Glutamatergic neuron (in vitro differentiated cells): ENCODE measurements at regions not wholly inside any gene's neighbourhood (a gene's known extent, or its start where the extent isn't known, plus 50 kb on each side); places are given as distances from the start of the nearest gene placed in this dataset.

Experiments
- DNase-seq: peaks from one replicate; pipeline ENCODE4 v3.0.0; 2022
- H3K27ac Mint-ChIP-seq: one replicate; pipeline ENCODE4 v1.8.0; 2020; ENCODE audit warnings: mild to moderate bottlenecking, mixed read lengths, inconsistent platforms; ENCODE audit not compliant: unreplicated experiment
- H3K27me3 Mint-ChIP-seq: one replicate; pipeline ENCODE4 v1.8.0; 2020; ENCODE audit warnings: mild to moderate bottlenecking, moderate library complexity, mixed read lengths, inconsistent platforms; ENCODE audit not compliant: unreplicated experiment
- H3K36me3 Mint-ChIP-seq: one replicate; pipeline ENCODE4 v1.8.0; 2020; ENCODE audit warnings: mild to moderate bottlenecking, mixed read lengths, inconsistent platforms; ENCODE audit not compliant: unreplicated experiment
- H3K4me1 Mint-ChIP-seq: one replicate; pipeline ENCODE4 v1.8.0; 2020; ENCODE audit warnings: mild to moderate bottlenecking, low read depth, mixed read lengths, inconsistent platforms; ENCODE audit not compliant: unreplicated experiment
- H3K4me3 Mint-ChIP-seq: one replicate; pipeline ENCODE4 v1.8.0; 2020; ENCODE audit warnings: mild to moderate bottlenecking, mixed read lengths, inconsistent platforms; ENCODE audit not compliant: unreplicated experiment
- H3K9me3 Mint-ChIP-seq: one replicate; pipeline ENCODE4 v1.8.0; 2020; ENCODE audit warnings: mild to moderate bottlenecking, moderate library complexity, mixed read lengths, inconsistent platforms; ENCODE audit not compliant: unreplicated experiment
- TF ChIP-seq, protein P1 (sequence below): fragments of 200-600 bp; sonication (generic); IDR thresholded peaks from one replicate; pipeline ENCODE4 v1.5.0; 2021; ENCODE audit not compliant: partially characterized antibody, unreplicated experiment

DNA sequence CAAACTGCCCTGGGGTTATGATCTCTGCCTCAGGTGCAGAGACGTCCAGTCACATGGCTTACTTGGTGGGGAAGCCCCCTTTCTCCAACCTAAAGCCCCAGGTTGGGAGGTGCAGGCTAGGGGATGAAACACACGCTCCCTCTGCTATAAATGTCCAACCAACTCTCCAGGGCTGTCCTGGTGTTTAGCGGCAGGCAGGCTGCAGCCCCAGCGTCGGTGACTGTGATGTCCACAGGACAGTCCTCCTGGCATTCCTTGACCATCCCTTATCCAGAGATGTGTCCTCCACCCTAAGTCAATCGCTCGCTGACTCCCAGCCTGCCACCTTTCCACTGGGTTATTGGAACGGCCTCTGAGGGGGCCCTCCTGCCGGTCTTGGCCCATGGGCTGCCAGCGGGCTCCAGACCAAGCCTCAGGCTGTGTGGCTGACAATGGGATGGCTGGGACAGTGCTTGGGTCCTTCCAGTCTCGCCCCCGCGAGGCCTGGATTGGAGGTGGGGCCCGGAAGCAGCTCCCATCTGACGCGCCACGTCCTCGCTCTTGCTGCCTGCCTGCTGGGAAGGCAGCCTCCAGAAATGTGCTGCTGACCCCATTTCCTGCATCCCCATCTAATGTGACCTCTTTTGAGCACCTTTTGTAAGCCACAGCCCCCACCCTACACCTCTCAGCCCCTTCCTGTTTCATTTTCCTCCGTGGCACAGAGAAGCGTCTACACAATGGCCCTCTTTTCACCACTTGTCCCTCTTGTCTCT is 60.8 kb upstream of the ADRA2C start:
- Mint-ChIP-seq H3K4me3 (no peak overlapping the region), H3K4me1 (peaks cover 18% of the 10 kb centered on the region), H3K9me3 (peaks cover 3% of the 10 kb centered on the region), H3K27ac (no peak overlapping the region), H3K27me3 (peaks cover 6% of the 10 kb centered on the region), H3K36me3 (no peaks in the 10 kb centered on the region)
- DNase-seq = no peak
- TF ChIP-seq, protein P1, sequence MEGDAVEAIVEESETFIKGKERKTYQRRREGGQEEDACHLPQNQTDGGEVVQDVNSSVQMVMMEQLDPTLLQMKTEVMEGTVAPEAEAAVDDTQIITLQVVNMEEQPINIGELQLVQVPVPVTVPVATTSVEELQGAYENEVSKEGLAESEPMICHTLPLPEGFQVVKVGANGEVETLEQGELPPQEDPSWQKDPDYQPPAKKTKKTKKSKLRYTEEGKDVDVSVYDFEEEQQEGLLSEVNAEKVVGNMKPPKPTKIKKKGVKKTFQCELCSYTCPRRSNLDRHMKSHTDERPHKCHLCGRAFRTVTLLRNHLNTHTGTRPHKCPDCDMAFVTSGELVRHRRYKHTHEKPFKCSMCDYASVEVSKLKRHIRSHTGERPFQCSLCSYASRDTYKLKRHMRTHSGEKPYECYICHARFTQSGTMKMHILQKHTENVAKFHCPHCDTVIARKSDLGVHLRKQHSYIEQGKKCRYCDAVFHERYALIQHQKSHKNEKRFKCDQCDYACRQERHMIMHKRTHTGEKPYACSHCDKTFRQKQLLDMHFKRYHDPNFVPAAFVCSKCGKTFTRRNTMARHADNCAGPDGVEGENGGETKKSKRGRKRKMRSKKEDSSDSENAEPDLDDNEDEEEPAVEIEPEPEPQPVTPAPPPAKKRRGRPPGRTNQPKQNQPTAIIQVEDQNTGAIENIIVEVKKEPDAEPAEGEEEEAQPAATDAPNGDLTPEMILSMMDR = no peak

DNA sequence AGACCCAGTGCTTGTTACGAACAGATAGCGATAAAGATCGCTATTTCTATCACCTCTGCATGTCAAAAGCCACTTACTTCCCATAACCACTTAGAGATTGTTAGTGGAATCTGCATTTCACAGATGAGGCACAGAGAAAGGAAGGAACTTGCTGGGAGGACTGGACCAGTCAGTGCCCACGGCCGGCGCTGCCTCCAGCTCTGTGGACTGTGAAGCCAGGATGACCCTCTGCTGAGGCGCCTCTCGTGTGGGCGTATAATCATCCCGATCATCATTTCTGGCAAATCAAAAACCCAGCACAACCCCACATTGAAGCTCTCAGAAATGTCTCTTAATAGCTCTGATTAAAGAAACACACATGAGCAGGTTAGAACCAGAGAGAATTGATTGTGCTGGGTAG is 61.5 kb upstream of the ADRA2C start:
- Mint-ChIP-seq H3K4me1 (peaks cover 18% of the 10 kb centered on the region), H3K27ac (no peak overlapping the region), H3K4me3 (no peak overlapping the region), H3K36me3 (no peaks in the 10 kb centered on the region), H3K27me3 (peaks cover 6% of the 10 kb centered on the region), H3K9me3 (peaks cover 4% of the 10 kb centered on the region)
- TF ChIP-seq, protein P1 = no peak
- DNase-seq = no peak

DNA sequence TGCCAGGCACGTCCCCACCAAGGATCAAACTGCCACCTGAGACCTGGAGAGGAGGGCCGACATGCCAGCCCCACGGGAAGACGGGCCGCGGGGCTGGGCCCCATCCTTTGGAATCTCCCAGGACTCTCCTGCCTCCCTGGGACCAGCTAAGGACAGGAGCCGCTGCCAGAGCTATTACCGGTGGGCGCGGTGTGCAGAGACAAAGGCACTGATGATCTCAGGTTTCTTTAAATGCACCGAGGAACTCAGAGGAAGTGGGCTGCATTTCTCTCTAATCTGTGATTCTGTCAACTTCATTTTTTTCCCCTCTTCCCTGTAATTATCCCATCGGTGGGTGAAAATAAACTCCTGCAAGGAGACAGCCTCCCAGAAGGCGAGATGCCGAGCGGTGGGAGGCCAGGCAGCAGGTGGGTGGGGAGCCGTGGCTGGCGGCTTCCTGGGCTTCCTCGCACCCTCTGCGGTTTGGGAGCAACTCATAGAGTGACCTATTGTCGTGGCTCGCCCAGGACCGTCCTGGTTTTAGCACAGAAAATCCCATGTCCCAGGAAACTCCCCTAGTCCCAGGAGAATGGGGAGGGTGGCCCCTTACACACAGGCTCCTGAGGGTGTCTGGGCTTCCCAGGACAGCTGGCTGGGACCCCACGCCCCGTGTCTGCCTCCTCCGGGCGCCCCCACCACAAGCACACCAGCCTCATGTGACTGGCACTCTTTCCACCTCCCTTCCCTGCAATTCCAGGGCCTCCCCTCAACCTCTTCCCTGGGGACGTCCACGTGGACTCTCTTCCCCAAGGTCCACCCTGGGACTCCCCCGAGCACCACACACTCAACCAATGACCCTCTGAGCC is 62.3 kb upstream of the ADRA2C start:
- H3K36me3 Mint-ChIP-seq = peaks cover 3% of the 10 kb centered on the region
- DNase-seq = peak; percentile 33
- peak overlapping the region; percentile 28 for H3K27ac Mint-ChIP-seq
- H3K9me3 Mint-ChIP-seq = peaks cover 4% of the 10 kb centered on the region
- H3K4me1 Mint-ChIP-seq = peaks cover 13% of the 10 kb centered on the region
- H3K27me3 Mint-ChIP-seq = peaks cover 3% of the 10 kb centered on the region
- H3K4me3 Mint-ChIP-seq = no peak overlapping the region
- TF ChIP-seq, protein P1 = no peak

DNA sequence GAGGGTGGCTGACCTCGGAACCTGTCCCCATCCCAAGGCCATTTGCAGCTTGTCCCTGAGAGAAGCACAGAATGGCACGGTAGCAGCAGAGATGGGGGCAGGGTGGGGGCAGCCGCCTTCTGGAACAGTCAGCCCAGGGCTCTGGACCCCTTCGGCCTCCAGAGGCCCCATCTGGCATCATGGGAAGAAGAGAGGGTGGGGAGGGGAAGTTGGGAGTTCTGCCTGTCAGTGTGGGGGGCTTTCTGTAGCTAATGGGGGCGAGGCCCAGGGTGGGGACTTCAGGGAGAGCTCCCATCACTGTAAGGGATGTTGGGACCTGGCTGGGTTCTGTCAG is 62.9 kb upstream of the ADRA2C start:
- H3K9me3 Mint-ChIP-seq = peaks cover 10% of the 10 kb centered on the region
- H3K4me1 Mint-ChIP-seq = peaks cover 13% of the 10 kb centered on the region
- peaks cover 3% of the 10 kb centered on the region for H3K27me3 Mint-ChIP-seq
- no peak overlapping the region for H3K4me3 Mint-ChIP-seq
- no peak for DNase-seq
- H3K27ac Mint-ChIP-seq = no peak overlapping the region
- TF ChIP-seq, protein P1 = no peak
- peaks cover 9% of the 10 kb centered on the region for H3K36me3 Mint-ChIP-seq
